ENCODE measurements at regions not wholly inside any gene's neighbourhood (a gene's known extent, or its start where the extent isn't known, plus 50 kb on each side); places are given as distances from the start of the nearest gene placed in this dataset.

GRCh38 chr21:33157303-33157702 is 72.4 kb upstream of the IFNAR2 start:
- intact Hi-C loops (cut with DNase I; ENCODE audit: low total_unique reads): no loop called here
- H3K36me3 ChIP-seq: no peaks in the 10 kb centered on the region
- H3K27me3 ChIP-seq: peaks cover 0 to 39% of the 10 kb centered on the region in 2 donors
- no peak for TF ChIP-seq CTCF (IDR thresholded peaks at IDR 0.05)
- no peak overlapping the region for H3K4me3 ChIP-seq
- H3K4me1 ChIP-seq: no peaks in the 10 kb centered on the region
- H3K27ac ChIP-seq: no peak overlapping the region
- H3K9me3 ChIP-seq: peaks cover 4 to 10% (median 9%) of the 10 kb centered on the region in 3 donors
- no peak for DNase-seq

GRCh38 chr21:33158654-33159053 is 71.1 kb upstream of the IFNAR2 start:
- Histone ChIP-seq H3K36me3 (no peaks in the 10 kb centered on the region), H3K4me1 (peaks cover 0 to 5% (median 0%) of the 10 kb centered on the region in 4 donors), H3K27ac (no peak overlapping the region), H3K27me3 (peaks cover 0 to 29% of the 10 kb centered on the region in 2 donors), H3K4me3 (no peak overlapping the region), H3K9me3 (peaks cover 4 to 10% (median 9%) of the 10 kb centered on the region in 3 donors)
- TF ChIP-seq CTCF (IDR thresholded peaks at IDR 0.05): no peak
- DNase-seq: no peak
- intact Hi-C loops (cut with DNase I; ENCODE audit: low total_unique reads): no loop called here

GRCh38 chr21:33162436-33162951 is 67.2 kb upstream of the IFNAR2 start:
- intact Hi-C loops (cut with DNase I; ENCODE audit: low total_unique reads): no loop called here
- no peak for TF ChIP-seq CTCF (IDR thresholded peaks at IDR 0.05)
- Histone ChIP-seq H3K27me3 (peaks cover 0 to 16% of the 10 kb centered on the region in 2 donors), H3K4me3 (no peak overlapping the region), H3K9me3 (peaks cover 4 to 10% (median 9%) of the 10 kb centered on the region in 3 donors), H3K4me1 (peaks cover 0 to 5% (median 0%) of the 10 kb centered on the region in 4 donors), H3K27ac (no peak overlapping the region), H3K36me3 (no peaks in the 10 kb centered on the region)
- no peak for DNase-seq

- H3K4me3 ChIP-seq: no peak overlapping the region
- H3K27me3 ChIP-seq: peaks cover 0 to 33% of the 10 kb centered on the region in 2 donors
- intact Hi-C loops (cut with DNase I; ENCODE audit: low total_unique reads): no loop called here
- no peaks in the 10 kb centered on the region for H3K9me3 ChIP-seq
- DNase-seq: no peak
- no peaks in the 10 kb centered on the region for H3K36me3 ChIP-seq
- TF ChIP-seq CTCF (IDR thresholded peaks at IDR 0.05): no peak
- no peaks in the 10 kb centered on the region for H3K4me1 ChIP-seq
- H3K27ac ChIP-seq: no peak overlapping the region
Observed at GRCh38 chr21:33168886-33169285, 60.9 kb upstream of the IFNAR2 start.

- Histone ChIP-seq H3K9me3 (no peaks in the 10 kb centered on the region), H3K27ac (no peak overlapping the region), H3K4me3 (no peak overlapping the region), H3K27me3 (peaks cover 0 to 35% of the 10 kb centered on the region in 2 donors), H3K4me1 (no peaks in the 10 kb centered on the region), H3K36me3 (no peaks in the 10 kb centered on the region)
- intact Hi-C loops (cut with DNase I; ENCODE audit: low total_unique reads): no loop called here
- no peak for DNase-seq
- no peak for TF ChIP-seq CTCF (IDR thresholded peaks at IDR 0.05)
Observed at GRCh38 chr21:33169359-33169758, 60.4 kb upstream of the IFNAR2 start.

Data from tibial artery (tissue), 4 donors.